ENCODE measurements at regions not wholly inside any gene's neighbourhood (a gene's known extent, or its start where the extent isn't known, plus 50 kb on each side); places are given as distances from the start of the nearest gene placed in this dataset.

DNA sequence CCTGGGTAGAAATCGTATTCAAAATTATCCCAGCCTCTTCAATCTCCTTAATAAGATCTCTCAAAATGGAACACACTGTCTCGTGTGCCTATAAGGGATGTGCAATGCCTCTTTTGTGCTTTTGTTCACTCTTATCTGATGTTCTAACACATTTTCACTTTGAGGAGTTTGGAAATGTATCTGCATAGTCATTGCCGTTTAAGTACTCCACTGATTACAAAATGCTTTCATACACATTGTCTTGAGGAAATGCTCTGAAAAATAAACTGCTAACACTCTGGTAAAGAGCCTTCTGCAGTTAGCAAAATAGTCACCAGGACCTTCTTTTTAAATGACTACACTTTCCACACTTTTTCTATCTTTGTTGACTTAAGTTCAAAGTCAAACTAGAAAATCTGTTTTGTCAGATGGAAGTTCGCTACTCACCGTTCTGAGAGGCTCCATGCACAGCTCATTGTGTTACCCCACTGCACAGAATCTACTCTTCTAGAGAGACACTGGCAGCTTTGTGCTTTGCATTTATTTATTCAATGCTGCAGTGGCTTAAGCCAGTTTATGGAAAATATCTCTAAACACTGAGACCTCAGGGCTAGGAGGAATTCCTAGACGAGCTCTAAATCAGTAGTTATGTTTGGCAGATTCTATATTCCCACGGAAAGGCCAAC is 159.0 kb downstream of the CHIC2 start:
- Histone ChIP-seq H3K9ac (ENCODE audit: insufficient read depth, low read depth, low read length) (no peak overlapping the region), H3K9me3 (ENCODE audit: low read length) (no peaks in the 10 kb centered on the region), H3K4me3 (replicated peaks in 1 of 3; ENCODE audit: insufficient read depth in 1 of 3, low read depth in 2 of 3, low read length in 3 of 3) (peak overlapping the region in 2 of 3 experiments; percentile 31 to 63; a peak in 3 of 6 replicates), H3K4me2 (ENCODE audit: low read depth, low read length) (peak overlapping the region; percentile 89), H3K27me3 (ENCODE audit: control insufficient read depth in 1 of 2, insufficient read depth in 2 of 2, low read length in 2 of 2) (peaks cover 0 to 11% of the 10 kb centered on the region in 2 experiments; a peak in 3 of 5 replicates), H3K4me1 (ENCODE audit: insufficient read depth, low read length) (peaks cover 41% of the 10 kb centered on the region), H4K20me1 (ENCODE audit: insufficient read depth, low read length) (no peaks in the 10 kb centered on the region), H3K36me3 (replicated peaks in 1 of 2; ENCODE audit: control insufficient read depth in 1 of 2, insufficient read depth in 2 of 2, low read length in 2 of 2) (no peaks in the 10 kb centered on the region), H3K79me2 (ENCODE audit: insufficient read depth, low read length) (no peaks in the 10 kb centered on the region), H3K27ac (ENCODE audit: extremely low read length, insufficient read depth, low read length) (no peak overlapping the region), H2AFZ (ENCODE audit: low read length) (peak overlapping the region; percentile 33)
- POLR2A ChIA-PET = no interaction called here
- peak; percentile 70 for ATAC-seq
- no TSS peak for BruUV-seq (replicated peaks)
- in situ Hi-C loops (cut with HindIII; ENCODE audit: extremely low pct_ligation_motif_present, low pct_unique_long_range_greater_than_20kb) (loop anchor here (10.0 to 25.0 kb wide), 2 partner anchors 319 to 893 kb away; partner anchors contain the start of gene PDGFRA), intact Hi-C loops (cut with micrococcal nuclease; ENCODE audit: unreplicated experiment) (loop anchor here (1.0 to 10.0 kb wide), 3 partner anchors 201 to 890 kb away; no protein-coding TSS in a partner anchor)
- DNase-seq (ENCODE audit: low spot score) = peak; percentile 31
- peak; percentile 48 for FAIRE-seq
- WGBS (ENCODE audit: low lambda C conversion rate) = 11% methylated on average over 7 of the region's 7 CpGs
- CTCF ChIA-PET (ENCODE audit: low intra/inter-chr PET ratio, low total read pairs) = no interaction called here
- TF ChIP-seq ZNF644 (CRISPR knock-in tag; IDR thresholded peaks at IDR 0.05; ENCODE audit: low read depth) (no peak), ZNF263 (CRISPR knock-in tag; IDR thresholded peaks at IDR 0.05) (no peak), ZNF746 (CRISPR knock-in tag; IDR thresholded peaks at IDR 0.05) (no peak), SP5 (CRISPR knock-in tag; IDR thresholded peaks at IDR 0.05; ENCODE audit: borderline replicate concordance, low read depth) (no peak), CEBPG (CRISPR knock-in tag; IDR thresholded peaks at IDR 0.05) (no peak), ZNF317 (CRISPR knock-in tag; IDR thresholded peaks at IDR 0.05) (0 out of 2 replicates have a peak, but pooled peaks have one; percentile 45), ZNF530 (CRISPR knock-in tag; IDR thresholded peaks at IDR 0.05; ENCODE audit: low read depth) (no peak), TCF7L2 (IDR thresholded peaks at IDR 0.05; ENCODE audit: low read depth, low read length) (no peak), ZNF652 (CRISPR knock-in tag; IDR thresholded peaks at IDR 0.05; ENCODE audit: borderline replicate concordance, low read depth) (no peak), ELF1 (CRISPR knock-in tag; IDR thresholded peaks at IDR 0.05) (no peak), SATB2 (CRISPR knock-in tag; IDR thresholded peaks at IDR 0.05) (no peak), PAWR (CRISPR knock-in tag; IDR thresholded peaks at IDR 0.05; ENCODE audit: borderline replicate concordance) (no peak)
- TF ChIP-seq, protein P1, sequence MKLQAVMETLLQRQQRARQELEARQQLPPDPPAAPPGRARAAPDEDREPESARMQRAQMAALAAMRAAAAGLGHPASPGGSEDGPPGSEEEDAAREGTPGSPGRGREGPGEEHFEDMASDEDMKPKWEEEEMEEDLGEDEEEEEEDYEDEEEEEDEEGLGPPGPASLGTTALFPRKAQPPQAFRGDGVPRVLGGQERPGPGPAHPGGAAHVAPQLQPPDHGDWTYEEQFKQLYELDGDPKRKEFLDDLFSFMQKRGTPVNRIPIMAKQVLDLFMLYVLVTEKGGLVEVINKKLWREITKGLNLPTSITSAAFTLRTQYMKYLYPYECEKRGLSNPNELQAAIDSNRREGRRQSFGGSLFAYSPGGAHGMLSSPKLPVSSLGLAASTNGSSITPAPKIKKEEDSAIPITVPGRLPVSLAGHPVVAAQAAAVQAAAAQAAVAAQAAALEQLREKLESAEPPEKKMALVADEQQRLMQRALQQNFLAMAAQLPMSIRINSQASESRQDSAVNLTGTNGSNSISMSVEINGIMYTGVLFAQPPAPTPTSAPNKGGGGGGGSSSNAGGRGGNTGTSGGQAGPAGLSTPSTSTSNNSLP (IDR thresholded peaks at IDR 0.05; ENCODE audit: low read depth, low read length) = 0 out of 2 replicates have a peak, but pooled peaks have one; percentile 1
- TF ChIP-seq, protein P2, sequence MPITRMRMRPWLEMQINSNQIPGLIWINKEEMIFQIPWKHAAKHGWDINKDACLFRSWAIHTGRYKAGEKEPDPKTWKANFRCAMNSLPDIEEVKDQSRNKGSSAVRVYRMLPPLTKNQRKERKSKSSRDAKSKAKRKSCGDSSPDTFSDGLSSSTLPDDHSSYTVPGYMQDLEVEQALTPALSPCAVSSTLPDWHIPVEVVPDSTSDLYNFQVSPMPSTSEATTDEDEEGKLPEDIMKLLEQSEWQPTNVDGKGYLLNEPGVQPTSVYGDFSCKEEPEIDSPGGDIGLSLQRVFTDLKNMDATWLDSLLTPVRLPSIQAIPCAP (CRISPR knock-in tag; IDR thresholded peaks at IDR 0.05; ENCODE audit: low read depth) = no peak
- TF ChIP-seq, protein P3, sequence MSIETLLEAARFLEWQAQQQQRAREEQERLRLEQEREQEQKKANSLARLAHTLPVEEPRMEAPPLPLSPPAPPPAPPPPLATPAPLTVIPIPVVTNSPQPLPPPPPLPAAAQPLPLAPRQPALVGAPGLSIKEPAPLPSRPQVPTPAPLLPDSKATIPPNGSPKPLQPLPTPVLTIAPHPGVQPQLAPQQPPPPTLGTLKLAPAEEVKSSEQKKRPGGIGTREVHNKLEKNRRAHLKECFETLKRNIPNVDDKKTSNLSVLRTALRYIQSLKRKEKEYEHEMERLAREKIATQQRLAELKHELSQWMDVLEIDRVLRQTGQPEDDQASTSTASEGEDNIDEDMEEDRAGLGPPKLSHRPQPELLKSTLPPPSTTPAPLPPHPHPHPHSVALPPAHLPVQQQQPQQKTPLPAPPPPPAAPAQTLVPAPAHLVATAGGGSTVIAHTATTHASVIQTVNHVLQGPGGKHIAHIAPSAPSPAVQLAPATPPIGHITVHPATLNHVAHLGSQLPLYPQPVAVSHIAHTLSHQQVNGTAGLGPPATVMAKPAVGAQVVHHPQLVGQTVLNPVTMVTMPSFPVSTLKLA (IDR thresholded peaks at IDR 0.05) = no peak
- TF ChIP-seq, protein P4, sequence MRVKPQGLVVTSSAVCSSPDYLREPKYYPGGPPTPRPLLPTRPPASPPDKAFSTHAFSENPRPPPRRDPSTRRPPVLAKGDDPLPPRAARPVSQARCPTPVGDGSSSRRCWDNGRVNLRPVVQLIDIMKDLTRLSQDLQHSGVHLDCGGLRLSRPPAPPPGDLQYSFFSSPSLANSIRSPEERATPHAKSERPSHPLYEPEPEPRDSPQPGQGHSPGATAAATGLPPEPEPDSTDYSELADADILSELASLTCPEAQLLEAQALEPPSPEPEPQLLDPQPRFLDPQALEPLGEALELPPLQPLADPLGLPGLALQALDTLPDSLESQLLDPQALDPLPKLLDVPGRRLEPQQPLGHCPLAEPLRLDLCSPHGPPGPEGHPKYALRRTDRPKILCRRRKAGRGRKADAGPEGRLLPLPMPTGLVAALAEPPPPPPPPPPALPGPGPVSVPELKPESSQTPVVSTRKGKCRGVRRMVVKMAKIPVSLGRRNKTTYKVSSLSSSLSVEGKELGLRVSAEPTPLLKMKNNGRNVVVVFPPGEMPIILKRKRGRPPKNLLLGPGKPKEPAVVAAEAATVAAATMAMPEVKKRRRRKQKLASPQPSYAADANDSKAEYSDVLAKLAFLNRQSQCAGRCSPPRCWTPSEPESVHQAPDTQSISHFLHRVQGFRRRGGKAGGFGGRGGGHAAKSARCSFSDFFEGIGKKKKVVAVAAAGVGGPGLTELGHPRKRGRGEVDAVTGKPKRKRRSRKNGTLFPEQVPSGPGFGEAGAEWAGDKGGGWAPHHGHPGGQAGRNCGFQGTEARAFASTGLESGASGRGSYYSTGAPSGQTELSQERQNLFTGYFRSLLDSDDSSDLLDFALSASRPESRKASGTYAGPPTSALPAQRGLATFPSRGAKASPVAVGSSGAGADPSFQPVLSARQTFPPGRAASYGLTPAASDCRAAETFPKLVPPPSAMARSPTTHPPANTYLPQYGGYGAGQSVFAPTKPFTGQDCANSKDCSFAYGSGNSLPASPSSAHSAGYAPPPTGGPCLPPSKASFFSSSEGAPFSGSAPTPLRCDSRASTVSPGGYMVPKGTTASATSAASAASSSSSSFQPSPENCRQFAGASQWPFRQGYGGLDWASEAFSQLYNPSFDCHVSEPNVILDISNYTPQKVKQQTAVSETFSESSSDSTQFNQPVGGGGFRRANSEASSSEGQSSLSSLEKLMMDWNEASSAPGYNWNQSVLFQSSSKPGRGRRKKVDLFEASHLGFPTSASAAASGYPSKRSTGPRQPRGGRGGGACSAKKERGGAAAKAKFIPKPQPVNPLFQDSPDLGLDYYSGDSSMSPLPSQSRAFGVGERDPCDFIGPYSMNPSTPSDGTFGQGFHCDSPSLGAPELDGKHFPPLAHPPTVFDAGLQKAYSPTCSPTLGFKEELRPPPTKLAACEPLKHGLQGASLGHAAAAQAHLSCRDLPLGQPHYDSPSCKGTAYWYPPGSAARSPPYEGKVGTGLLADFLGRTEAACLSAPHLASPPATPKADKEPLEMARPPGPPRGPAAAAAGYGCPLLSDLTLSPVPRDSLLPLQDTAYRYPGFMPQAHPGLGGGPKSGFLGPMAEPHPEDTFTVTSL (CRISPR knock-in tag; IDR thresholded peaks at IDR 0.05; ENCODE audit: borderline replicate concordance) = peak; percentile 33; the same call in 1 of the 2 replicates
